ENCODE measurements at regions not wholly inside any gene's neighbourhood (a gene's known extent, or its start where the extent isn't known, plus 50 kb on each side); places are given as distances from the start of the nearest gene placed in this dataset.

DNA sequence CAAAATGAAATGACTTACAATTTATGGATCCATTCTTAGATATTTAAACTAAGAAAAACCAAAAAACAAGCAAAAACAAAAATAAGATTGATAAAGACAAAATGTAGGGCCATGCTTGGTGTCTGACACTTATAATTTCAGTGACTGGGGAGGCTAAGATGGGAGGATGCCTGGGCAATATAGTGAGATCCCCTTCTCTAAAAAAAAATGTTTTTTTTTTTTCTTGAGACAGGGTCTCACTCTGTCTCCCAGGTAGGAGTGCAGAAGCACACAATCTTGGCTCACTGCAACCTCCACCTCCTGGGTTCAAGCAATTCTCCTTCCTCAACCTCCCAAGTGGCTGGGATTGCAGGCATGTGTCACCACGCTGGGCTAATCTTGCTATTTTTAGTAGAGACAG lies 92.4 kb downstream of the HFE start:
- 76 to 83% methylated on average over 1 of the region's 1 CpG for WGBS, 2 donors
- H3K4me3 ChIP-seq (ENCODE audit: low read depth, poor library complexity, severe bottlenecking), result no peak overlapping the region
- TF ChIP-seq POLR2A (IDR thresholded peaks at IDR 0.05), result no peak
- TF ChIP-seq, protein P1, sequence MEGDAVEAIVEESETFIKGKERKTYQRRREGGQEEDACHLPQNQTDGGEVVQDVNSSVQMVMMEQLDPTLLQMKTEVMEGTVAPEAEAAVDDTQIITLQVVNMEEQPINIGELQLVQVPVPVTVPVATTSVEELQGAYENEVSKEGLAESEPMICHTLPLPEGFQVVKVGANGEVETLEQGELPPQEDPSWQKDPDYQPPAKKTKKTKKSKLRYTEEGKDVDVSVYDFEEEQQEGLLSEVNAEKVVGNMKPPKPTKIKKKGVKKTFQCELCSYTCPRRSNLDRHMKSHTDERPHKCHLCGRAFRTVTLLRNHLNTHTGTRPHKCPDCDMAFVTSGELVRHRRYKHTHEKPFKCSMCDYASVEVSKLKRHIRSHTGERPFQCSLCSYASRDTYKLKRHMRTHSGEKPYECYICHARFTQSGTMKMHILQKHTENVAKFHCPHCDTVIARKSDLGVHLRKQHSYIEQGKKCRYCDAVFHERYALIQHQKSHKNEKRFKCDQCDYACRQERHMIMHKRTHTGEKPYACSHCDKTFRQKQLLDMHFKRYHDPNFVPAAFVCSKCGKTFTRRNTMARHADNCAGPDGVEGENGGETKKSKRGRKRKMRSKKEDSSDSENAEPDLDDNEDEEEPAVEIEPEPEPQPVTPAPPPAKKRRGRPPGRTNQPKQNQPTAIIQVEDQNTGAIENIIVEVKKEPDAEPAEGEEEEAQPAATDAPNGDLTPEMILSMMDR (IDR thresholded peaks at IDR 0.05), result no peak
- intact Hi-C loops (cut with DNase I; ENCODE audit: low total_unique reads), result no loop called here
- DNase-seq (ENCODE audit: low spot score in 2 of 2), result no peak

GRCh38 chr6:26180346-26180745 lies 93.1 kb downstream of the HFE start:
- no peak for TF ChIP-seq POLR2A (IDR thresholded peaks at IDR 0.05)
- TF ChIP-seq, protein P1 (IDR thresholded peaks at IDR 0.05), result no peak
- H3K4me3 ChIP-seq (ENCODE audit: low read depth, poor library complexity, severe bottlenecking), result no peak overlapping the region
- 94 to 95% methylated on average over 7 of the region's 7 CpGs for WGBS, 2 donors
- intact Hi-C loops (cut with DNase I; ENCODE audit: low total_unique reads), result no loop called here
- peak in 1 of 2 donors; percentile 76 for DNase-seq (ENCODE audit: low spot score in 2 of 2)

DNA sequence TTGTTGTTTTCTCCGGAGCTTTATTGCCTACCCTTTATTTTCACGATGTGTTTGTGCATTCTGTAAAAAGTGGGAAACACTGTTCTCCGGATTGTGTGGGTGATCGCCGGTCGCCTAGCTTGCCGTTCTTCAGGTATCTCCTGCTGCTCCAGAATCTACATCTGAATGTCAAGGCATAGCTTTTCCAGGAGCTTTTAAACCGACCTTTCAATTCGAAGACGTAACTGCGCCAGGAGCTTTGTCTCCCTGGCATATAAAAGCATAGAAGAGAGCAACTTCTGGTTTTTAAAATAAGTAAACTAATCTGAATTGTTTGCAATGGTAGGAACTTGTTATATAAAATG lies 96.0 kb downstream of the HFE start:
- peak in 1 of 2 donors; percentile 81 for DNase-seq (ENCODE audit: low spot score in 2 of 2)
- no peak overlapping the region for H3K4me3 ChIP-seq (ENCODE audit: low read depth, poor library complexity, severe bottlenecking)
- 4 to 5% methylated on average over 11 of the region's 11 CpGs for WGBS, 2 donors
- intact Hi-C loops (cut with DNase I; ENCODE audit: low total_unique reads), result no loop called here
- TF ChIP-seq, protein P1 (IDR thresholded peaks at IDR 0.05), result no peak
- TF ChIP-seq POLR2A (IDR thresholded peaks at IDR 0.05), result no peak

- WGBS, 2 donors, result 1% methylated on average over 36 of the region's 36 CpGs
- intact Hi-C loops (cut with DNase I; ENCODE audit: low total_unique reads), result no loop called here
Observed at GRCh38 chr6:26183581-26184366, 96.5 kb downstream of the HFE start.

GRCh38 chr6:26184367-26184891 lies 97.2 kb downstream of the HFE start:
- intact Hi-C loops (cut with DNase I; ENCODE audit: low total_unique reads), result no loop called here
- no peak overlapping the region for H3K4me3 ChIP-seq (ENCODE audit: low read depth, poor library complexity, severe bottlenecking)
- 46% methylated on average over 10 of the region's 10 CpGs for WGBS, 2 donors
- DNase-seq (ENCODE audit: low spot score in 2 of 2), result no peak
- TF ChIP-seq, protein P1 (IDR thresholded peaks at IDR 0.05), result no peak
- no peak for TF ChIP-seq POLR2A (IDR thresholded peaks at IDR 0.05)

More at GRCh38 chr6:26183581-26184366, 96.5 kb downstream of the HFE start:
- TF ChIP-seq, protein P1 (IDR thresholded peaks at IDR 0.05), result no peak
- no peak for TF ChIP-seq POLR2A (IDR thresholded peaks at IDR 0.05)
- peak overlapping the region; percentile 23 for H3K4me3 ChIP-seq (ENCODE audit: low read depth, poor library complexity, severe bottlenecking)
- DNase-seq (ENCODE audit: low spot score in 2 of 2), result peak in 1 of 2 donors; percentile 92
